DOHH2 (cell line): ENCODE measurements at regions not wholly inside any gene's neighbourhood (a gene's known extent, or its start where the extent isn't known, plus 50 kb on each side); places are given as distances from the start of the nearest gene placed in this dataset.

Source experiments
- CTCF ChIP-seq: fragments of 200-600 bp; sonication (generic); IDR thresholded peaks from one replicate; pipeline ENCODE4 v1.5.1; 2014; ENCODE audit warnings: antibody characterized with exemption, mild to moderate bottlenecking, low read depth, low read length; ENCODE audit not compliant: poor library complexity, severe bottlenecking
- EZH2phosphoT487 ChIP-seq: fragments of 200-600 bp; sonication (generic); IDR thresholded peaks from 2 replicates; pipeline ENCODE4 v1.6.1; 2017; ENCODE audit warnings: borderline replicate concordance, mild to moderate bottlenecking, antibody characterized with exemption, low read length, moderate library complexity, mixed read lengths

- TF ChIP-seq EZH2phosphoT487 (no peak), CTCF (no peak)
These were observed 217.3 kb upstream of the ATP5MC3 start for GRCh38 chr2:175398848-175399247.
